ENCODE measurements at regions not wholly inside any gene's neighbourhood (a gene's known extent, or its start where the extent isn't known, plus 50 kb on each side); places are given as distances from the start of the nearest gene placed in this dataset.

GRCh38 chr1:195941314-195941713 is 666.9 kb downstream of the KCNT2 start:
- TF ChIP-seq CTCF (IDR thresholded peaks at IDR 0.05; ENCODE audit: control insufficient read depth, insufficient read depth, low read depth, low read length, missing control alignments) = no peak
- no peak overlapping the region for H3K4me3 ChIP-seq (ENCODE audit: control insufficient read depth, low read depth, low read length)
- no peak for DNase-seq (ENCODE audit: low read depth)

GRCh38 chr1:195939844-195940243 is 668.4 kb downstream of the KCNT2 start:
- TF ChIP-seq CTCF (IDR thresholded peaks at IDR 0.05; ENCODE audit: control insufficient read depth, insufficient read depth, low read depth, low read length, missing control alignments) = no peak
- DNase-seq (ENCODE audit: low read depth) = no peak
- no peak overlapping the region for H3K4me3 ChIP-seq (ENCODE audit: control insufficient read depth, low read depth, low read length)

GRCh38 chr1:195934817-195935553 is 673.3 kb downstream of the KCNT2 start:
- H3K4me3 ChIP-seq (ENCODE audit: control insufficient read depth, low read depth, low read length) = no peak overlapping the region
- TF ChIP-seq CTCF (IDR thresholded peaks at IDR 0.05; ENCODE audit: control insufficient read depth, insufficient read depth, low read depth, low read length, missing control alignments) = no peak
- DNase-seq (ENCODE audit: low read depth) = no peak

GRCh38 chr1:195933835-195934234 is 674.4 kb downstream of the KCNT2 start:
- H3K4me3 ChIP-seq (ENCODE audit: control insufficient read depth, low read depth, low read length) = no peak overlapping the region
- DNase-seq (ENCODE audit: low read depth) = no peak
- no peak for TF ChIP-seq CTCF (IDR thresholded peaks at IDR 0.05; ENCODE audit: control insufficient read depth, insufficient read depth, low read depth, low read length, missing control alignments)

GRCh38 chr1:195915826-195916225 is 692.4 kb downstream of the KCNT2 start:
- no peak overlapping the region for H3K4me3 ChIP-seq (ENCODE audit: control insufficient read depth, low read depth, low read length)
- DNase-seq (ENCODE audit: low read depth) = no peak
- TF ChIP-seq CTCF (IDR thresholded peaks at IDR 0.05; ENCODE audit: control insufficient read depth, insufficient read depth, low read depth, low read length, missing control alignments) = no peak

GRCh38 chr1:195909061-195909460 is 699.2 kb downstream of the KCNT2 start:
- no peak for DNase-seq (ENCODE audit: low read depth)
- no peak for TF ChIP-seq CTCF (IDR thresholded peaks at IDR 0.05; ENCODE audit: control insufficient read depth, insufficient read depth, low read depth, low read length, missing control alignments)
- H3K4me3 ChIP-seq (ENCODE audit: control insufficient read depth, low read depth, low read length) = no peak overlapping the region

All from AG09309 (cell line).